ENCODE measurements at regions not wholly inside any gene's neighbourhood (a gene's known extent, or its start where the extent isn't known, plus 50 kb on each side); places are given as distances from the start of the nearest gene placed in this dataset.

- no peak for DNase-seq (ENCODE audit: low spot score)
- in situ Hi-C loops (cut with MboI; ENCODE audit: low pct_unique_long_range_greater_than_20kb, low sequenced_read_pairs, unreplicated experiment): no loop called here
- no peak for TF ChIP-seq CTCF (IDR thresholded peaks at IDR 0.05; ENCODE audit: extremely low read depth, insufficient read depth, missing control alignments)
Measured at GRCh38 chr6:15061180-15061641, 184.7 kb upstream of the JARID2 start.

GRCh38 chr6:15061908-15062515, 183.9 kb upstream of the JARID2 start:
- no peak for DNase-seq (ENCODE audit: low spot score)
- in situ Hi-C loops (cut with MboI; ENCODE audit: low pct_unique_long_range_greater_than_20kb, low sequenced_read_pairs, unreplicated experiment): no loop called here
- TF ChIP-seq CTCF (IDR thresholded peaks at IDR 0.05; ENCODE audit: extremely low read depth, insufficient read depth, missing control alignments): no peak

- no peak for TF ChIP-seq CTCF (IDR thresholded peaks at IDR 0.05; ENCODE audit: extremely low read depth, insufficient read depth, missing control alignments)
- DNase-seq (ENCODE audit: low spot score): no peak
- in situ Hi-C loops (cut with MboI; ENCODE audit: low pct_unique_long_range_greater_than_20kb, low sequenced_read_pairs, unreplicated experiment): no loop called here
Measured at GRCh38 chr6:15062516-15063252, 183.2 kb upstream of the JARID2 start.

GRCh38 chr6:15063253-15063853, 182.5 kb upstream of the JARID2 start:
- in situ Hi-C loops (cut with MboI; ENCODE audit: low pct_unique_long_range_greater_than_20kb, low sequenced_read_pairs, unreplicated experiment): no loop called here
- no peak for DNase-seq (ENCODE audit: low spot score)
- no peak for TF ChIP-seq CTCF (IDR thresholded peaks at IDR 0.05; ENCODE audit: extremely low read depth, insufficient read depth, missing control alignments)

- in situ Hi-C loops (cut with MboI; ENCODE audit: low pct_unique_long_range_greater_than_20kb, low sequenced_read_pairs, unreplicated experiment): no loop called here
- DNase-seq (ENCODE audit: low spot score): no peak
- TF ChIP-seq CTCF (IDR thresholded peaks at IDR 0.05; ENCODE audit: extremely low read depth, insufficient read depth, missing control alignments): no peak
Measured at GRCh38 chr6:15065261-15065989, 180.4 kb upstream of the JARID2 start.

- in situ Hi-C loops (cut with MboI; ENCODE audit: low pct_unique_long_range_greater_than_20kb, low sequenced_read_pairs, unreplicated experiment): no loop called here
Measured at GRCh38 chr6:15066089-15066758, 179.6 kb upstream of the JARID2 start.

More at GRCh38 chr6:15066089-15066758, 179.6 kb upstream of the JARID2 start:
- no peak for TF ChIP-seq CTCF (IDR thresholded peaks at IDR 0.05; ENCODE audit: extremely low read depth, insufficient read depth, missing control alignments)
- no peak for DNase-seq (ENCODE audit: low spot score)

Measured in GM13977 (cell line).